Stimulated activated CD8-positive, alpha-beta memory T cell treated with anti-CD3 and anti-CD28 coated beads, Interleukin-4, amount 100 ng/mL, for 1 hour (primary cell): ENCODE measurements at regions not wholly inside any gene's neighbourhood (a gene's known extent, or its start where the extent isn't known, plus 50 kb on each side); places are given as distances from the start of the nearest gene placed in this dataset.

Source experiments
- DNase-seq, 2 donors: peaks; one replicate each; pipeline ENCODE4 v3.0.0-alpha.2; 2020; ENCODE audit warnings: low read depth in 2 of 2, low spot score in 1 of 2

GRCh38 chr9:27749838-27750237 is 176.6 kb upstream of the C9orf72 start:
- no peak for DNase-seq

- no peak for DNase-seq
Observed at GRCh38 chr9:27750566-27750965, 177.3 kb upstream of the C9orf72 start.

- DNase-seq = no peak
Observed at GRCh38 chr9:27752069-27752468, 178.8 kb upstream of the C9orf72 start.

GRCh38 chr9:27755846-27756245 is 182.6 kb upstream of the C9orf72 start:
- DNase-seq = no peak

- DNase-seq = no peak
Observed at GRCh38 chr9:27756418-27756817, 183.1 kb upstream of the C9orf72 start.

GRCh38 chr9:27763831-27764230 is 190.6 kb upstream of the C9orf72 start:
- DNase-seq = no peak

GRCh38 chr9:27765266-27766072 is 192.2 kb upstream of the C9orf72 start:
- no peak for DNase-seq

- DNase-seq = no peak
Observed at GRCh38 chr9:27766073-27766835, 193.0 kb upstream of the C9orf72 start.

- DNase-seq = no peak
Observed at GRCh38 chr9:27768781-27769180, 195.5 kb upstream of the C9orf72 start.

GRCh38 chr9:27770541-27770940 is 197.3 kb upstream of the C9orf72 start:
- no peak for DNase-seq

- DNase-seq = no peak
Observed at GRCh38 chr9:27771803-27772545, 198.7 kb upstream of the C9orf72 start.

- no peak for DNase-seq
Observed at GRCh38 chr9:27784847-27785713, 211.8 kb upstream of the C9orf72 start.

- DNase-seq = no peak
Observed at GRCh38 chr9:27785714-27786100, 212.4 kb upstream of the C9orf72 start.

GRCh38 chr9:27787891-27788290 is 214.6 kb upstream of the C9orf72 start:
- DNase-seq = no peak

GRCh38 chr9:27791311-27791710 is 218.0 kb upstream of the C9orf72 start:
- DNase-seq = no peak

- no peak for DNase-seq
Observed at GRCh38 chr9:27792971-27793689, 219.8 kb upstream of the C9orf72 start.

GRCh38 chr9:27799326-27799725 is 226.0 kb upstream of the C9orf72 start:
- DNase-seq = no peak

- no peak for DNase-seq
Observed at GRCh38 chr9:27800159-27800558, 226.9 kb upstream of the C9orf72 start.

GRCh38 chr9:27800692-27801370 is 227.6 kb upstream of the C9orf72 start:
- DNase-seq = no peak

- DNase-seq = no peak
Observed at GRCh38 chr9:27801545-27801944, 228.3 kb upstream of the C9orf72 start.
